SK-N-MC (cell line): ENCODE measurements at regions not wholly inside any gene's neighbourhood (a gene's known extent, or its start where the extent isn't known, plus 50 kb on each side); places are given as distances from the start of the nearest gene placed in this dataset.

Experiments
- EZH2 ChIP-seq: fragments of 200-600 bp; sonication (generic); IDR thresholded peaks from one replicate; pipeline ENCODE4 v1.6.1; 2017; ENCODE audit warnings: antibody characterized with exemption
- POLR2AphosphoS5 ChIP-seq: IDR thresholded peaks from 2 replicates; pipeline ENCODE4 v1.6.1; 2012; ENCODE audit warnings: mild to moderate bottlenecking, low read depth, low read length, borderline replicate concordance

GRCh38 chr4:124067046-124067445, 645.5 kb downstream of the ANKRD50 start:
- TF ChIP-seq EZH2 = no peak
- TF ChIP-seq POLR2AphosphoS5 = no peak
